OCI-LY1 (cell line): ENCODE measurements at regions not wholly inside any gene's neighbourhood (a gene's known extent, or its start where the extent isn't known, plus 50 kb on each side); places are given as distances from the start of the nearest gene placed in this dataset.

Source experiments
- H2AFZ ChIP-seq: fragments of 200-600 bp; sonication (generic), shearing (Covaris generic); 2 replicates; pipeline ENCODE4 v1.6.0; 2014; ENCODE audit warnings: antibody characterized with exemption, mild to moderate bottlenecking, low read length
- H3F3A ChIP-seq: fragments of 200-600 bp; sonication (generic), shearing (Covaris generic); 2 replicates; pipeline ENCODE4 v1.6.0; 2014; ENCODE audit warnings: mild to moderate bottlenecking, antibody characterized with exemption, low read length, moderate library complexity; ENCODE audit not compliant: insufficient read depth
- H3K27ac ChIP-seq: fragments of 200-600 bp; sonication (generic); 2 replicates; pipeline ENCODE4 v1.5.1; 2014; ENCODE audit warnings: low read length, mixed run types, mild to moderate bottlenecking, low read depth; ENCODE audit not compliant: poor library complexity, severe bottlenecking
- H3K27me3 ChIP-seq: fragments of 200-600 bp; sonication (generic); 2 replicates; pipeline ENCODE4 v1.6.0; 2014; ENCODE audit warnings: antibody characterized with exemption, mild to moderate bottlenecking, low read length, moderate library complexity; ENCODE audit not compliant: insufficient read depth
- H3K36me3 ChIP-seq: fragments of 200-600 bp; sonication (generic); 2 replicates; pipeline ENCODE4 v1.6.1; 2014; ENCODE audit warnings: mild to moderate bottlenecking, antibody characterized with exemption, low read length, moderate library complexity, mixed read lengths; ENCODE audit not compliant: insufficient read depth
- H3K4me1 ChIP-seq: fragments of 200-600 bp; sonication (generic); 2 replicates; pipeline ENCODE4 v1.5.1; 2014; ENCODE audit warnings: mild to moderate bottlenecking, low read length, moderate library complexity; ENCODE audit not compliant: insufficient read depth, severe bottlenecking
- H3K4me2 ChIP-seq: fragments of 200-600 bp; sonication (generic), shearing (Covaris generic); 2 replicates; pipeline ENCODE4 v1.6.1; 2014; ENCODE audit warnings: low read length
- H3K4me3 ChIP-seq: fragments of 200-600 bp; sonication (generic); 2 replicates; pipeline ENCODE4 v1.5.1; 2014; ENCODE audit warnings: low read length, low read depth, mild to moderate bottlenecking, mixed read lengths; ENCODE audit not compliant: poor library complexity, severe bottlenecking
- H3K79me2 ChIP-seq: fragments of 200-600 bp; shearing (Covaris generic); 2 replicates; pipeline ENCODE4 v1.6.1; 2016; ENCODE audit warnings: mixed run types, low read length, mixed read lengths; ENCODE audit not compliant: insufficient read depth
- H3K9ac ChIP-seq: fragments of 200-600 bp; sonication (generic), shearing (Covaris generic); 2 replicates; pipeline ENCODE4 v1.6.1; 2014; ENCODE audit warnings: mild to moderate bottlenecking, low read length, mixed read lengths
- H3K9me2 ChIP-seq: fragments of 200-600 bp; sonication (generic), shearing (Covaris generic); 2 replicates; pipeline ENCODE4 v1.6.1; 2014; ENCODE audit warnings: low read depth, mild to moderate bottlenecking, low read length, mixed read lengths
- H3K9me3 ChIP-seq: fragments of 200-600 bp; shearing (Covaris generic); 2 replicates; pipeline ENCODE4 v1.6.1; 2014; ENCODE audit warnings: low read length, mixed read lengths
- H4K20me1 ChIP-seq: fragments of 200-600 bp; sonication (generic), shearing (Covaris generic); 2 replicates; pipeline ENCODE4 v1.6.0; 2016; ENCODE audit warnings: mild to moderate bottlenecking, low read length; ENCODE audit not compliant: insufficient read depth
- CTCF ChIP-seq: fragments of 200-600 bp; sonication (generic), shearing (Covaris generic); IDR thresholded peaks from 2 replicates; pipeline ENCODE4 v1.5.1; 2017; ENCODE audit warnings: mild to moderate bottlenecking, antibody characterized with exemption, low read length, moderate library complexity, mixed read lengths
- EZH2 ChIP-seq: fragments of 200-600 bp; sonication (generic), shearing (Covaris generic); IDR thresholded peaks from 2 replicates; pipeline ENCODE4 v1.8.0; 2017; ENCODE audit warnings: borderline replicate concordance, mixed run types, mild to moderate bottlenecking, antibody characterized with exemption, low read length, moderate library complexity, mixed read lengths

DNA sequence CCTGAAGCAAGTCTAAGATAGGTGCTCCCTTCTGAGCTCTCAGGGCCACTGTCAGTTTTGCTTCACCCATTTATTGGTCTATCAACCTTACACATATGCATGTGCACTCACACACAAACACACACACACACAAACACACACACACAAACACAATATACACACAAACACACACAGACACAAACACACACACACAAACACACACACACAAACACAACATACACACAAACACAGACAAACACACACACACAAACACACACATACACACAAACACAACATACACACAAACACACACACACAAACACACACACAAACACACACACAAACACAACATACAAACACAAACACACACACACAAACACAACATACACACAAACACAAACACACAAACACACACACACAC lies 181.6 kb upstream of the KLHL29 start:
- Histone ChIP-seq H3K4me1 (no peaks in the 10 kb centered on the region), H2AFZ (no peak overlapping the region), H3K79me2 (no peaks in the 10 kb centered on the region), H3K27me3 (no peaks in the 10 kb centered on the region), H3K27ac (no peak overlapping the region), H3K4me2 (no peak overlapping the region), H3K9ac (no peak overlapping the region), H3K4me3 (no peak overlapping the region), H3F3A (no peaks in the 10 kb centered on the region), H3K36me3 (no peaks in the 10 kb centered on the region), H4K20me1 (no peaks in the 10 kb centered on the region), H3K9me2 (no peaks in the 10 kb centered on the region), H3K9me3 (no peaks in the 10 kb centered on the region)
- TF ChIP-seq CTCF (no peak), EZH2 (no peak)

GRCh38 chr2:23204685-23205242 lies 180.2 kb upstream of the KLHL29 start:
- Histone ChIP-seq H3K9me2 (no peaks in the 10 kb centered on the region), H3F3A (no peaks in the 10 kb centered on the region), H3K27ac (no peak overlapping the region), H3K4me2 (no peak overlapping the region), H3K79me2 (no peaks in the 10 kb centered on the region), H4K20me1 (no peaks in the 10 kb centered on the region), H3K9ac (no peak overlapping the region), H3K36me3 (no peaks in the 10 kb centered on the region), H3K4me1 (no peaks in the 10 kb centered on the region), H2AFZ (no peak overlapping the region), H3K4me3 (no peak overlapping the region), H3K27me3 (no peaks in the 10 kb centered on the region), H3K9me3 (no peaks in the 10 kb centered on the region)
- no peak for TF ChIP-seq CTCF

DNA sequence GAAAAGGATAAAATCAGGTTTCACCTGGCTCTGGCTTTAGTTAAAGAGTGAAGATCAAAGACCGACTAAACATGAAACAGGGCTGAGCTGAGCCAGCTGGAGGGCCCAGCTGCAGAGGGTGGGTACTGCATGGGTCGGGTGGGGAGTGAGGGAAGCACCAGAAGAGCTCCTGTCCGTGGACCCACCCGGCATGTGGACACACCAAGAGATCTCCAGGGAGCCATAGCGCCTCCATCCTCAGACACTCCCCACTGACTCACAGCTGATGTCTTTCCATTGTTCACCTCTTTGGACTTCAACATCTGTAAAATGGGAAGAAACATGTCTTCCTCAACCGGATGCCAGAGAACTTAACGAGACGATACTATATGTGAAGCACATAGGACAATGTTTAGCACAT lies 178.3 kb upstream of the KLHL29 start:
- no peaks in the 10 kb centered on the region for H3K4me1 ChIP-seq
- no peaks in the 10 kb centered on the region for H3K79me2 ChIP-seq
- H3K9me2 ChIP-seq, result no peaks in the 10 kb centered on the region
- TF ChIP-seq EZH2 (no peak), CTCF (no peak)
- H3K4me3 ChIP-seq, result no peak overlapping the region
- no peaks in the 10 kb centered on the region for H4K20me1 ChIP-seq
- H3K27ac ChIP-seq, result no peak overlapping the region
- no peaks in the 10 kb centered on the region for H3K27me3 ChIP-seq
- H2AFZ ChIP-seq, result no peak overlapping the region
- H3F3A ChIP-seq, result no peaks in the 10 kb centered on the region
- no peak overlapping the region for H3K9ac ChIP-seq
- no peak overlapping the region for H3K4me2 ChIP-seq
- no peaks in the 10 kb centered on the region for H3K36me3 ChIP-seq
- H3K9me3 ChIP-seq, result no peaks in the 10 kb centered on the region
